Stomach (tissue), 4 donors: ENCODE measurements at regions not wholly inside any gene's neighbourhood (a gene's known extent, or its start where the extent isn't known, plus 50 kb on each side); places are given as distances from the start of the nearest gene placed in this dataset.

Experiments
- EP300 ChIP-seq: sonication (generic); formaldehyde crosslinking; IDR thresholded peaks from one replicate; pipeline ENCODE4 v1.6.1; 2017; ENCODE audit warnings: antibody characterized with exemption
- POLR2A ChIP-seq, 4 donors: fragments of 450-650 bp; IDR thresholded peaks; one replicate each; pipeline ENCODE4 v1.6.1; 2016; ENCODE audit warnings: antibody characterized with exemption in 4 of 4, control low read depth in 2 of 4, mild to moderate bottlenecking in 1 of 4, moderate library complexity in 1 of 4
- POLR2AphosphoS5 ChIP-seq, 3 donors: sonication (generic); formaldehyde crosslinking; IDR thresholded peaks; one replicate each; pipeline ENCODE4 v1.6.1; 2016; ENCODE audit warnings: antibody characterized with exemption in 3 of 3
- TF ChIP-seq, protein P1 (sequence below), 7 experiments: fragments of 450-650 bp in 4 of 7; fragments of 200-600 bp in 3 of 7; sonication (generic) in 3 of 7; IDR thresholded peaks; one replicate each; pipeline ENCODE4 v1.5.1; 2016 to 2019; ENCODE audit warnings: antibody characterized with exemption in 7 of 7, control low read depth in 2 of 7, mild to moderate bottlenecking in 1 of 7

DNA sequence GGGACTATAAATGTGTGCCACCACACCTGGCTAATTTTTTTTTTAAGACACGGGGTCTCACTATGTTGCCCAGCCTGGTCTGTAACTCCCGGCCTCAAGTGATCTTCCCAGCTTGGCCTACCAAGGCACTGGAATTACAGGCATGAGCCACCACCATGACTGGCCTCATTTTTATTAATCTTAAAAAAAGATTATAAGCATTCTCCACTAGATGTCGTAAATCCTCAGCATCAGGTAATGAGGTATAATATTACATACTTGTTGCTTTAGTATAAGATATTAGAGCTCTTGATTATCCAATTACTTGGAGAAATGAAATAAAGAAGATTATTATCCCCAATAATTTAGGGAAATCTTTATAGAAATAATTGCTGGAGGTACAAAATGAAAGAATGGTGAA is 78.2 kb upstream of the HTR1A start:
- TF ChIP-seq EP300 (no peak), POLR2AphosphoS5 (IDR thresholded peaks at IDR 0.05) (no peak), POLR2A (IDR thresholded peaks at IDR 0.05) (no peak)
- TF ChIP-seq, protein P1, sequence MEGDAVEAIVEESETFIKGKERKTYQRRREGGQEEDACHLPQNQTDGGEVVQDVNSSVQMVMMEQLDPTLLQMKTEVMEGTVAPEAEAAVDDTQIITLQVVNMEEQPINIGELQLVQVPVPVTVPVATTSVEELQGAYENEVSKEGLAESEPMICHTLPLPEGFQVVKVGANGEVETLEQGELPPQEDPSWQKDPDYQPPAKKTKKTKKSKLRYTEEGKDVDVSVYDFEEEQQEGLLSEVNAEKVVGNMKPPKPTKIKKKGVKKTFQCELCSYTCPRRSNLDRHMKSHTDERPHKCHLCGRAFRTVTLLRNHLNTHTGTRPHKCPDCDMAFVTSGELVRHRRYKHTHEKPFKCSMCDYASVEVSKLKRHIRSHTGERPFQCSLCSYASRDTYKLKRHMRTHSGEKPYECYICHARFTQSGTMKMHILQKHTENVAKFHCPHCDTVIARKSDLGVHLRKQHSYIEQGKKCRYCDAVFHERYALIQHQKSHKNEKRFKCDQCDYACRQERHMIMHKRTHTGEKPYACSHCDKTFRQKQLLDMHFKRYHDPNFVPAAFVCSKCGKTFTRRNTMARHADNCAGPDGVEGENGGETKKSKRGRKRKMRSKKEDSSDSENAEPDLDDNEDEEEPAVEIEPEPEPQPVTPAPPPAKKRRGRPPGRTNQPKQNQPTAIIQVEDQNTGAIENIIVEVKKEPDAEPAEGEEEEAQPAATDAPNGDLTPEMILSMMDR (IDR thresholded peaks at IDR 0.05) = no peak
